Common myeloid progenitor, CD34-positive (primary cell): ENCODE measurements at regions not wholly inside any gene's neighbourhood (a gene's known extent, or its start where the extent isn't known, plus 50 kb on each side); places are given as distances from the start of the nearest gene placed in this dataset.

Experiments
- CTCF ChIA-PET: fragments of 350-600 bp; sonication (Branson Sonifier 250); formaldehyde crosslinking; loops from one replicate; lab custom pipeline; 2021; ENCODE audit warnings: antibody characterized with exemption; lab: Charles Lee
- POLR2A ChIA-PET: fragments of 350-600 bp; sonication (Branson Sonifier 250); formaldehyde crosslinking; loops from one replicate; lab custom pipeline; 2021; ENCODE audit warnings: antibody characterized with exemption; lab: Charles Lee
- DNase-seq, 3 donors: peaks; one replicate each; pipeline versions ENCODE4 v3.0.0 to v3.0.0-alpha.2; 2013
- H3K27ac ChIP-seq, 2 experiments: 1 replicate in 1 of 2; 2 replicates in 1 of 2; pipeline ENCODE4 v1.7.0; 2013; ENCODE audit warnings: inconsistent platforms in 2 of 2, low read length in 2 of 2, mild to moderate bottlenecking in 2 of 2, low read depth in 1 of 2, moderate library complexity in 1 of 2; ENCODE audit not compliant: severe bottlenecking in 2 of 2, insufficient read depth in 1 of 2, poor library complexity in 1 of 2
- H3K27me3 ChIP-seq, 5 experiments: replicated peaks in 2 of 5; 1 replicate in 3 of 5; 2 replicates in 2 of 5; pipeline versions ENCODE4 v1.6.1 to v1.7.0; 2013; ENCODE audit warnings: low read length in 4 of 5, mild to moderate bottlenecking in 2 of 5, moderate library complexity in 2 of 5, inconsistent platforms in 1 of 5; ENCODE audit not compliant: insufficient read depth in 5 of 5, control insufficient read depth in 4 of 5
- H3K36me3 ChIP-seq, 4 experiments: 1 replicate in 2 of 4; 2 replicates in 2 of 4; pipeline versions ENCODE4 v1.6.1 to v1.7.0; 2013; ENCODE audit warnings: low read length in 3 of 4, control low read depth in 1 of 4, mild to moderate bottlenecking in 1 of 4; ENCODE audit not compliant: control insufficient read depth in 4 of 4, insufficient read depth in 4 of 4
- H3K4me1 ChIP-seq, 4 experiments: 1 replicate in 3 of 4; 2 replicates in 1 of 4; pipeline versions ENCODE4 v1.6.1 to v1.7.1; 2013; ENCODE audit warnings: low read length in 3 of 4, mild to moderate bottlenecking in 3 of 4, control low read depth in 1 of 4, inconsistent platforms in 1 of 4, moderate library complexity in 1 of 4; ENCODE audit not compliant: control insufficient read depth in 4 of 4, insufficient read depth in 4 of 4; ENCODE audit errors: control extremely low read depth in 1 of 4
- H3K4me3 ChIP-seq, 7 experiments: 1 replicate in 4 of 7; 2 replicates in 3 of 7; pipeline versions ENCODE4 v1.5.1 to v1.7.0; 2013; ENCODE audit warnings: mild to moderate bottlenecking in 7 of 7, low read length in 6 of 7, moderate library complexity in 6 of 7, inconsistent platforms in 2 of 7, low read depth in 2 of 7, control low read depth in 1 of 7; ENCODE audit not compliant: insufficient read depth in 4 of 7, control insufficient read depth in 1 of 7; ENCODE audit errors: extremely low read depth in 1 of 7
- H3K9me3 ChIP-seq, 5 experiments: 1 replicate in 4 of 5; 2 replicates in 1 of 5; pipeline versions ENCODE4 v1.6.1 to v1.7.1; 2013; ENCODE audit warnings: low read length in 4 of 5, mild to moderate bottlenecking in 2 of 5, inconsistent platforms in 1 of 5, low read depth in 1 of 5, moderate library complexity in 1 of 5; ENCODE audit not compliant: control insufficient read depth in 4 of 5, insufficient read depth in 2 of 5; ENCODE audit errors: control extremely low read depth in 1 of 5
- WGBS: methylation state at CpG from one replicate; pipeline ENCODE4 v1.1.5; 2013; ENCODE audit not compliant: insufficient coverage; 5-methylcytosine and 5-hydroxymethylcytosine counted together

- Histone ChIP-seq H3K36me3 (no peaks in the 10 kb centered on the region), H3K27me3 (no peaks in the 10 kb centered on the region), H3K4me3 (no peak overlapping the region), H3K9me3 (no peaks in the 10 kb centered on the region), H3K27ac (no peak overlapping the region), H3K4me1 (no peaks in the 10 kb centered on the region)
- POLR2A ChIA-PET = no interaction called here
- WGBS = no CpG with 5 or more reads among the region's 1 CpG
- DNase-seq = no peak
- CTCF ChIA-PET = no interaction called here
Measured at GRCh38 chr5:21642312-21642711, 1210.8 kb downstream of the CDH12 start.

- DNase-seq = no peak
- no peaks in the 10 kb centered on the region for H3K36me3 ChIP-seq
- ChIA-PET CTCF (no interaction called here), POLR2A (no interaction called here)
- no peak overlapping the region for H3K4me3 ChIP-seq
- no peaks in the 10 kb centered on the region for H3K4me1 ChIP-seq
- no peak overlapping the region for H3K27ac ChIP-seq
- no peaks in the 10 kb centered on the region for H3K27me3 ChIP-seq
- H3K9me3 ChIP-seq = peaks cover 0 to 3% (median 0%) of the 10 kb centered on the region in 5 experiments
- WGBS = no CpG with 5 or more reads among the region's 2 CpGs
Measured at GRCh38 chr5:21623831-21624230, 1229.3 kb downstream of the CDH12 start.

DNA sequence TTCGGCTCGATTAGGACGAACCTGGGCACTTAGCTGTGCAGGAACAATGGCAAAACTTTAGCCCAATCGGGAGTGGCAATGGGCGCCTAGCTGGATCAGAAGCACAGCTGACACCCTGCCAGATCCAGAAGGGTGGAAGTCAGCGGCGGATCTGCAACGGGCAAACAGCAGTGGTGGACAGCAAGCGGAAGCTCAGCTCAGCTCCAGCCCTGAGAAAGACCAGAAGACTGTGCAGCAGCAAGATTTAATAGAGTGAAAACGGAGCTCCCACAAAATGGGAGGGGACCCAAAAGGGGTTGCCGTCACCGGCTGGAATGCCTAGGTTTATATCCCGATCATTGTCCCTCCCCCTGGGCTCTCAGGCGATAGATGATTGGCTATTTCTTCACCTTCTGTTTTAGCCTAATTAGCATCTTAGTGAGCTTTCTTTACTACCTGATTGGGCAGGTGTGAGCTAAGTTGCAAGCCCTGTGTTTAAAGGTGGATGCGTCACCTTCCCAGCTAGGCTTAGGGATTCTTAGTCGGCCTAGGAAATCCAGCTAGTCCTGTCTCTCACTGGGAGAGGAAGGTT, 1237.9 kb downstream of the CDH12 start:
- H3K4me3 ChIP-seq = no peak overlapping the region
- DNase-seq = no peak
- H3K36me3 ChIP-seq = no peaks in the 10 kb centered on the region
- POLR2A ChIA-PET = no interaction called here
- no peak overlapping the region for H3K27ac ChIP-seq
- CTCF ChIA-PET = no interaction called here
- no peaks in the 10 kb centered on the region for H3K4me1 ChIP-seq
- no peaks in the 10 kb centered on the region for H3K27me3 ChIP-seq
- WGBS = 97% methylated on average over 15 of the region's 16 CpGs
- H3K9me3 ChIP-seq = peaks cover 0 to 5% (median 0%) of the 10 kb centered on the region in 5 experiments

DNA sequence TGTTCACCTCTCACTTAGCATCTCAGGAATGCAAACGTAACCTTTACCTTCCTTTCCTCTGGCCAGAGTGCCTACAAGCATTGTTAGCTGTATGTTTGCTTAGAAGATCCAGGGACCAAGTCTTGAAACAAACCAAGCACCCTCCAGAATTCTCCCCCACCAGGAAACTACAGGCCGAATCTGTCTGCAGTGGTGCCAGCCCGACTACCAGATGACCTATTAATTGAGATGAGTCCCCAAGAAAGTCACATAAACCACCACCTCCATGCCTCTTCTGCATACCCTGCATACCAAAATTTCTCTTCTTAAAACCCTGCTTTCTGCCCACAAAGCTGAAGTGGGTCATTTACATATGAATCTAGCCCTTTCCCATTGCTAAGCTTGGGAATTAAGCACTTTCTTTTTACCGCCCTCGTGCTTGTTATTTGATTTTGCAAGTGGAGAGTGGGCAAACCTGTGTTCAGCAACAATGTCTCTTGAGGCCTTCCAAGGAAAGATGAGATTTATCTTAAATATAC, 1239.1 kb downstream of the CDH12 start:
- H3K36me3 ChIP-seq = no peaks in the 10 kb centered on the region
- H3K4me3 ChIP-seq = no peak overlapping the region
- no peaks in the 10 kb centered on the region for H3K4me1 ChIP-seq
- DNase-seq = no peak
- WGBS = 100% methylated on average over 4 of the region's 5 CpGs
- POLR2A ChIA-PET = no interaction called here
- peaks cover 0 to 5% (median 0%) of the 10 kb centered on the region in 5 experiments for H3K9me3 ChIP-seq
- H3K27ac ChIP-seq = no peak overlapping the region
- CTCF ChIA-PET = interaction anchor here (0.8 kb wide), 1 partner anchor 9 kb away, joined by 4 read pairs; no protein-coding TSS in a partner anchor
- no peaks in the 10 kb centered on the region for H3K27me3 ChIP-seq

DNA sequence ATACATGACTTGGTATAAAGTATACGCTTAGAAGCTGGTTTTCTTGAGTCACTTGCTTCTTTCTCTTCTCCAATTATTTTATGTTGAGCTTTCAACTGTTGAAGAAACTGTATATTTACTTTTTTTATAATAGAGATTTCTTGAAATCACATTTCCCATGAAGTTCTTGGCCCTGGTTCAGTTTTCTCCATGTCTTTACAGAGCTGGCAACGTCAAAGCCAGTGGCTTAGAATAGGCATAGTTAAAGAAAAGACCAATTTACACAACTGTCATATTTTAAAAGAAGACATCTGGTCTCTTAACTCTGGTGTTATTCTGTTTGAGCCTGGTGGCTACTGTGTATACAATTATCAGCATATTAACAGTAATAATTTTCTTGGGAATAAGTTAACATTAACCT, 1249.3 kb downstream of the CDH12 start:
- ChIA-PET POLR2A (no interaction called here), CTCF (no interaction called here)
- no peak overlapping the region for H3K4me3 ChIP-seq
- no peak for DNase-seq
- no peaks in the 10 kb centered on the region for H3K4me1 ChIP-seq
- no peak overlapping the region for H3K27ac ChIP-seq
- no peaks in the 10 kb centered on the region for H3K27me3 ChIP-seq
- H3K36me3 ChIP-seq = no peaks in the 10 kb centered on the region
- no peaks in the 10 kb centered on the region for H3K9me3 ChIP-seq
- 100% methylated on average over 1 of the region's 2 CpGs for WGBS

DNA sequence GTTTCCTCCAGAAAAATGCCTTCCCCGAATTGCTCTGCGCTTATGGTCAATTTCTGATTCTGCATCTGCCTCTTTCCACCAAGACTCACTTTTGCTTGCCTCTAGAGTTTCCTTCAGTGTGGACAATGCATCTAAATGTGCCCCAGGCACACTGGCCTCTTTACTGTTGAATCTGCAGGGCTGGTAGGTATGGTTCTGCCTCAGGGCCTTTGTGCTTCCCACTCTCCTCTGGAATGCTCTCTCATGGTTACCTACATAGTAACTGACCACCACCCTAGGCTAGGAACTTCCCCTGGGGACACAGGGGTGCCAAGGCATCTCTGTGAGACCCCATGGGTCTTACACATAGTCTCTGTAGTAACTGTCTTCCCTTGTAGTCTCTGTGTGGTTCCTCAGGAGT, 1258.6 kb downstream of the CDH12 start:
- Histone ChIP-seq H3K4me3 (no peak overlapping the region), H3K27me3 (no peaks in the 10 kb centered on the region), H3K9me3 (peaks cover 0 to 2% (median 0%) of the 10 kb centered on the region in 5 experiments), H3K4me1 (no peaks in the 10 kb centered on the region), H3K27ac (no peak overlapping the region), H3K36me3 (no peaks in the 10 kb centered on the region)
- CTCF ChIA-PET = no interaction called here
- POLR2A ChIA-PET = no interaction called here
- 100% methylated on average over 2 of the region's 2 CpGs for WGBS
- no peak for DNase-seq

GRCh38 chr5:21593261-21593660, 1259.9 kb downstream of the CDH12 start:
- ChIA-PET POLR2A (no interaction called here), CTCF (no interaction called here)
- no peaks in the 10 kb centered on the region for H3K27me3 ChIP-seq
- H3K36me3 ChIP-seq = no peaks in the 10 kb centered on the region
- H3K4me3 ChIP-seq = no peak overlapping the region
- H3K9me3 ChIP-seq = peaks cover 0 to 2% (median 0%) of the 10 kb centered on the region in 5 experiments
- H3K27ac ChIP-seq = no peak overlapping the region
- no peak for DNase-seq
- H3K4me1 ChIP-seq = no peaks in the 10 kb centered on the region
